AG08395 (cell line): ENCODE measurements at regions not wholly inside any gene's neighbourhood (a gene's known extent, or its start where the extent isn't known, plus 50 kb on each side); places are given as distances from the start of the nearest gene placed in this dataset.
"Not testable (repeated sequence)": the region's sequence is repeated elsewhere in the genome, so short reads cannot be mapped to it uniquely, and the experiment has no call there.

ENCODE experiments used
- DNase-seq: peaks from one replicate; pipeline ENCODE4 v3.0.0; 2012; ENCODE audit warnings: mixed read lengths, low spot score

DNA sequence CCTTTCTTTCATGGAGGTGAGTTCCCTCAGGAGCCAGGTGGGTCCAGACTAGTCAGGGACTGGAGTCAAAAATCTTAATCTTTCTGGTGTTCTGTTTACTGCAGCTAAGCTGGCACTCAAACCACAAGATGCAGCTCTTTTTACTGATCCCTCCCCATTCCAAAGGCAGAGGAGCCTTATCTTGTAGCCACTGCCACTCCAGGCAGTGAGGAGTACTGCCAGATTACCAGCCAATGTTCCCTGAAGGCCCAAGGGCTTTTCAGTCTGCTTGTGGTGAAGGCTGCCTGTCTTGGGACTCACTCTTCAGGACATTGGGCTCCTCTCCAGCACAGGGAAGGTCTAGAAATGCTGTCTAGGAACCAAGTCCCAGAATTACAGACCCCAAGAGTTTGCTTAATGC, 490.4 kb upstream of the ADGRB3 start:
- DNase-seq = no peak

DNA sequence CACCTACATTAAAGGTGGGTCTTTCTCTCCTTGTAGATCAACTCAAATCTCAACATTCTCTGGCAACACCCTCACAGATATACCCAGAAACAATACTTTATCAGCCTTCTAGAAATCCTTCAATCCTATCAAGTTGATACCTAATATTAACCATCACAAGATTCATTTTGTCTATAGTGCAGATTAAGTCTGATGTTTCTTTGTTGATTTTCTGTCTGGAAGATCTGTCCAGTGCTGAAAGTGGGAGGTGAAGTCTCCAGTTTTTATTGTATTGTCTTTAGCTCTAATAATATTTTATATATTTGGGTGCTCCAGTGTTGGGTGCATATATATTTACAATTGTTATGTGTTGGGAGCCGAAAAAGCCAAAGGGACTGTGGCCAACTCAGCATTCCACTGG, 493.9 kb upstream of the ADGRB3 start:
- no peak for DNase-seq

DNA sequence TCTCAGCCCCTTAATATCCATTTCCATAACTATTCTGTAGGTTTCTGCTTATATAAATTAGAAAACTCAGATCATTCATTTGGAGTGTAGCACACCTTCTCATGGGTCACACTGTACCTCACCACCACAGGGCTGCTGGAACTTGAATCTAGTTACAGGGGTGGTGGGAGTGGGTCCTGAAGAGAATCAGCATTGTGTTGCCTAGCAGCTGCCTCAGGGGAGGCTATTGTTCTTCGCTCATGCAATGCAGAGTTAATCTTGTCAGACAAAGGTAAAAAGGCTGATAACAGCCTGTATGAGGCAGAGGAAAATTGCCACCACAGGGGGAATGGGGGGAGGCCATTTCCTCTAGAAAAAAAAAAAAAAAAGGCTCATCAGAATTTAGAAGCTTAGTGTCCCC, 496.0 kb upstream of the ADGRB3 start:
- no peak for DNase-seq

DNA sequence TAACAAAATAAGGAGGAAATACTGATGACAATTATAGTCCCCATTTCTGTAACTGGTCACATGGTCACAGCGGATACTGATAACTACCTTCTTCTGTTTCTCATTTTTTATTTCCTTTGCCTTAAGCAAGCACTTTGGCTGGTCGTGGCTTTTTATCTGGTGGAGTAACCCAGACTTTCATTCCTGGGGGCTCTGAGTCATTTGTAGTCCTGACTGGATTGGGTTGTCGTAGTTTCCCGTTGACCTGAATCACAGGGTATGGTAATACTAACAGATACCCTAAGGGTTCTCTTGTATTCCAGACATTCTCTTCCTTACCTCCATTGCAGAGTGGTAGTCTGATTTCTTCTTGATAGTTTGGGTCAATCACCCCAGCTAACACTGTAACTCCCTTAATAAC, 500.3 kb upstream of the ADGRB3 start:
- DNase-seq = no peak

DNA sequence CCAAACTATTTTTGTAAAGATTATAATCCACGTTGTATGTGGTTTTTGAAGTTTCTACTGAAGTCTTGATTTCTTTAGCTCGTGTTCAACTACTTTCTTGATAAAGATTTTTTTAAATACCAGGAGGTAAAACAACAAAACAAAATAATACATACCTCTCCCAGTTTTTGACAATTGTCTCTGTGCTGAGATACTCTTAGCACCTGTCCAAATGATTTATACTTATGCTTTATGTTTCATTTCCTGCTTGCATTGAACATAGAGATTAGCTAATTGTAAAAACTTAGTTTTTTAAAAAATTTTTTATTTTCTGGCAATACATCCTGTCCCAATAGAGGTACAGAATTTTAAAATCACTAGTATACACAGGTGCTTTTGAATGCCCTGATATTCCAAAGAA, 506.9 kb upstream of the ADGRB3 start:
- DNase-seq = no peak

DNA sequence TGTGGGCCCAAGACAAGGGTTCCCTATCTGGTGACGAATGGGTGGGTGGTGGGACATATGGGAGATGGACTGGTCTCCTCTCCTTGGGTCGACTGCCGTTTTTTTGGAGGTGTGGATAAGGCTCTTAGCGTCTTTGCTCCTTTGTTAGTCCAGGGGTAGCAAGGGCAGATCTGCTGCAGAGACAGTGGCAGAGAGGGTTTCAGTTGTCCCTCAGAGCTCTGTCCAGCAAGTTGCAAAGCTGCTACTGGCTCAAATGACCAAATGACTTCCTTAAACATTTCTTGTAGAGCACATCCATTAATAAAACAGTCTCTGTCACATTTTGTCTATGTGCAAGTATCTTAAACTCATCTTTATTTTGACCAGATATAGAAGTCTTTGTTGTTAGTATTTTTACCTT, 508.0 kb upstream of the ADGRB3 start:
- no peak for DNase-seq

DNA sequence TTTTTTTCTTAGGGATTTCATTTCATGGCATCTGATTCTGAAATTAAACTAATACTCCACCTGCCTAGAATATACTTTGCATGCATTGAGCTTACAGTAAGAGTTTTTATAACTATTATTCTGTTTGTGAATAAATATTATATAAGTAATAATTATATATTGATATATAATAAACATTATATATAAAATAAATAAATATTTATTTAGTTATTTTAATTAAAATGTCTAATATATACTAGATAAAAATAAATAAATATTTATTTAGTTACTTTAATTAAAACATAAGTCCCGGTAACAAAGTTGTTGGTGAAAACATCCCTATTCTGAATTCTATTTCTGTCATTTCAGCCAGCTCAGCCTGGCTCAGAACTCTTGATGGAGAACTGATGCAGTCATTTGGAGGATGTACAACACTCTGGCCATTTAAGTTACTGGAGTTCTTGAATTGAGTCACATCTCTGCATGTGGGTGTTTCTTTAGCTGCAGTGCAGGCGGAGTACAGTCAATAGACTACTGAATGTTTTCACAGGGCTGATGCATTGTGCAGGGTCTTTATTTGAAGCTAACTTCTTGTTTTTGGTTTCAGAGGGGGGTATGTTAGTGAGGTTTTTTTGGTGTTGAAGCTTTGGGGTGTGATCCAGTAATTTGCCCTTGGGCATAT, 508.9 kb upstream of the ADGRB3 start:
- DNase-seq = no peak

DNA sequence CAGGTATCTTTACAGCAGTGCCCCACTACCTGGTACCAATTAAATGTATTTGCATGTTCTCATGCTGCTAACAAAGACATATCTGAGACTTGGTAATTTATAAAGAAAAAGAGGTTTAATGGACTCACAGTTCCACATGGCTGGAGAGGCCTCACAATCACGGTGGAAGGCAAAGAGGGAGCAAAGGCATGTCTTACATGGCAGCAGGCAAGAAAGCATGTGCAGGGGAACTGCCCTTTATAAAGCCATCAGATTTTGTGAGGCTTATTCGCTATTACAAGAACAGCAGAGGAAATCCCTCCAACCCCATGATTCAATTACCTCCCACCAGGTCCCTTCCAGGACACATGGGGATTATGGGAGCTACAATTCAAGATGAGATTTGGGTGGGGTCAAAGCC, 512.1 kb upstream of the ADGRB3 start:
- not testable (repeated sequence) for DNase-seq

DNA sequence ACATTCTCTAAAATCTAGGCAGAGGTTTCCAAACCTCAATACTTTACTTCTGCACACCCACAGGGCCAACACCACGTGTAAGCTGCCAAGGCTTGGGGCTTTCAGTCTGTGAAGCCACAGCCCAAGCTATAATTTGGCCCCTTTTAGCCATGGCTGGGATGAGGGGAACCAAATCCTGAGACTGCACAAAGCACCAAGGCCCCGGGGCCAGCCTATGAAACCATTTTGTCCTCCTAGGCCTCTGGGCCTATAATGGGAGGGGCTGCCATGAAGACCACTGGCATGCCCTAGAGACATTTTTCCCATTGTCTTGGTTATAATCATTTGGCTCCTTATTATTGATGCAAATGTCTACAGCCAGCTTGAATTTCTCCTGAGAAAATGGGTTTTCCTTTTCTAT, 513.0 kb upstream of the ADGRB3 start:
- DNase-seq = no peak

DNA sequence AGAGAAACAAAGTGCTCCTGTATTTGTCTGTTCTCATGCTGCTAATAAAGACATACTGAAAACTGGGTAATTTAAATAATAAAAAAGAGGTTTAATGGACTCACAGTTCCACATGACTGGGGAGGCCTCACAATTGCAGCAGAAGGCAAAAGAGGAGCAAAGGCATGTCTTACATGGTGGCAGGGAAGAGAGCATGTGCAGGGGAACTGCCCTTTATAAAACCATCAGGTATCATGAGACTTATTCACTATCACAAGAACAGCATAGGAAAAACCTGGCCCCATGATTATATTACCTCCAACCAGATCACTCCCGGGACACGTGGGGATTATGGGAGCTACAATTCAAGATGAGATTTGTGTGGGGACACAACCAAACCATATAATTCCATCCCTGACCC, 514.1 kb upstream of the ADGRB3 start:
- not testable (repeated sequence) for DNase-seq

DNA sequence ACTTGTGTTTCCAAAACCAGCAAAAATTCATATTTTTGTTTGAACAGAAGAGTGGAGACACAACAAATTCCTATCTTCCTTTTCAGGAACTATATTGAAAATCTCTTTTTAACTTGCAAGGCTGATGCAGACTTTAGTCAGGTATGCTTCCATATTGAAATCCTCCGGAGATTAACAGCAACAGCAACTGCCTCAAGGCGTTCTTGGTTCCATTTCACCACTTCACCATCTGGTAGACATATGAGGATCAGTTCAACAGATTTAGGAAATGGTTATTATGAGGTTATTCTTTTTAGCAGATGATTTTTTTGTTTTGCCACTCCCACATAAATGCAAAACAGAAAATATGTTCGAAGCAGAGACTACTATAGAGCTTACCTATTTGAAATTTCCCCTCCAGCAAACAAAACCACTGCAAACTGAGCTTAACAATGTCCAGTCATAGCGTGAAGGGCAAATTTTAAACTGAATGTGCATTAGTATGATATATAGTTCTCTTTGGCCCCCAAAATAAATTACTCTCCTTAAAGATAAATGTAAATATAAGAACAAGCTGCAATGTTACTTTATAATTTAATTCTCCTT, 520.5 kb upstream of the ADGRB3 start:
- no peak for DNase-seq

DNA sequence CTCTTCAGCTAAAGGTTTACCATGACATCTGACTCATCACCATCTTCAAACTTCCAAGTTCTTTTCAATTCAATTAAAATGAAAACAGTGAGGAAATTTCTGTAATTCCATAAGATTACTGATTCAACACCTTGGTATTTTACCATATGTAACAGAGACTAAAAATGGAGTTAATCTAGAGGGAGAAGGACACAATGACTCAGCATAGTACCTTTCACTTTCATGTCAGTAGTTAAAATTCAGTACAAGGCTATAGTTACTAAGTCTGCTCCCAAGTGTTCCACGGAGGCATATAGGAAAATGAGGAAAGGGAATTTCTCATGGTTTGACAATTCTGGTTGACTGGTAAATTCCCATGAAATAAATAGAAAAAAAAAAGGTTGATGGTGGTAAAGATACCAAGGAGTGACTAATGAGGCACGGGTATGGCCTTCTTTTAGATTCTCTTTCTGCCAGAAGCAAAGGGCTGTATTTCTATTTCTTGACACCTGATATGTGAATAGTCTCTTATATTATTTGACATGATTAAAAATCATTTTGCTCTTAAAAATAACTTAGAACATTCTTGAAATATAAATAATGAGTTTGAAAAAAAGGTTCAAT, 526.7 kb upstream of the ADGRB3 start:
- no peak for DNase-seq

DNA sequence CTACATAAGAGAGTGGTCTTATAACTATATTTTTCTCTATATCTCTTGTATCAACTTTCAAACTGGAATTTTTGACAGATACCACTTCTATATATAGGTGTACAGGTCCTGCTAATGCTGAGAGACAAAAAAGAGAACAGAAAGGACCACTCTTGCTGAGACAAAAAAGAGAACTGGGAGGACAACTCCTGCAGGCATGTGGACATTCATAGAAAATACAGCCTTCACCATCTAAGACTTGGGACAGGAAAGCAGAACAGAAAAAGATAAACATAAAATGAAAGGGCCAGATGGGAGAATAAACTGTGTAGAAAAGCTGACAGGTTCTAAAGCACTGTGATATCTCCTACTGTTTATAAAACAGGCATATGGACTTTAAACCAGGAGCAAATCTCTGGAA, 541.0 kb upstream of the ADGRB3 start:
- DNase-seq = no peak

DNA sequence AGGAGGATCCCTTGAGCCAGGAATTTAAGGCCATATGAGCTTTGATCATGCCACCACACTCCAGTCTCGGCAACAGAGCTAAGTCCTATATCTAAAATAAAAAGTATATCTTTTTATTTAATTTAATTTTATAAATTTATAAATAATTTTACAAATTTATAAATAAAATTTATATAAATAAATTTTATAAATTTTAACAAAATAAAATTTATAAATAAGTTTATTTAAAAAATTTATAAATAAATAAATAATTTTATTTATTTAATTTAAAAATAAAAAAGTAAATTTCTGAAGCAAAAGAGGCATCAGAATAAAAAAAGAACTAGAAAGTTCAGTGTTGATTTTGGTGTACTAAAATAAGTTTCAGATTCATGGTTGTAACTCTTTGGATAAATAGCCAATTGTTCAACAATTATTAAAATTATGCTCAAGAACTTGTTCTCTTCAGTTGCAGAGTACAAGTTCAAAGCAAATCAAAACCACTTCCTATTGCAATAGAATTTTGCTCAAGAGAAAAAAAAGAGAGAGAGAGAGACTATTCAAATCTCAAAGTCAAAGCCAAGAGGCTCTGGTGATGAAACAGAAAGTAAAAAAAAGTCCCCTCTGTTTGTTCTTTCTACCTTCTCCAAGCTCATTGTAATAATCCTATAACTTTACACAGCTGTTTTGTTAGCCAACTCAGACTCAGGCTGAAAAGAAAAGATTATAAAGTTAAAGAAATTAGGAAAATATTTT, 547.5 kb upstream of the ADGRB3 start:
- no peak for DNase-seq

DNA sequence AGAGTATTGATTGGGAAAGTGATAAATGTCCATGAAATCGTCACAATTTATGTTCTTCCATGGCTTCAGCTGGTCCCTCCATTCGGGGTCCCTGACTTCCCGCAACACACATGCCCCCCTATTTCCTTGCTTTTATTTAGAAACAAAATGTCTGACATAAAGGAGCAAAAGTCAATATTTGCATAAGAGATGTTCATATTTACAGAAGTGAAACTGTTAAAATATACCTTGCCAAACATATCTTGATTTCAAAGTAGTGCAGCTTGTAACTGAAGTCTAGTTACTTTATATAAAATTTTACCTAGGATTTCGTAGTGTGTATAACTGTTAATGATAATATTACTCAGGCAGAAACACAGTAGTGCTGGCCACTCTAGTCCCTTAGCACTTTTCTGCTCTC, 548.9 kb upstream of the ADGRB3 start:
- DNase-seq = no peak

DNA sequence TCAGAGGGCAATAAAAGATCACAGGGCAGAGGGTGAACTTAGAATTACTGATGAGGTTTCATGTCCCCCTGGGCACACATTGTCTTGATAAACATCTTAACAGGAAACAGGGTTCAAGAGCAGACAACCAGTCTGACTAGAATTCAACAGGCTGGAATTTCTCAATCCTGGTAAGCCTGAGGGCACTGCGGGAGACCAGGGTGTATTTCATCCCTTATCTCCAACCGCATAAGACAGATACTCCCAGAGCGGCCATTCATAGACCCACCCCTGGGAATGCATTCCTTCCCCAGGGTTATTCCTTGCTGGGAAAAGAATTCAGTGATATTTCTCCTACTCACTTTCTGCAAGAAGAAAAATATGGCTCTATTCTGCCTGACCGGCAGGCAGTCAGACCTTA, 549.5 kb upstream of the ADGRB3 start:
- DNase-seq = not testable (repeated sequence)

DNA sequence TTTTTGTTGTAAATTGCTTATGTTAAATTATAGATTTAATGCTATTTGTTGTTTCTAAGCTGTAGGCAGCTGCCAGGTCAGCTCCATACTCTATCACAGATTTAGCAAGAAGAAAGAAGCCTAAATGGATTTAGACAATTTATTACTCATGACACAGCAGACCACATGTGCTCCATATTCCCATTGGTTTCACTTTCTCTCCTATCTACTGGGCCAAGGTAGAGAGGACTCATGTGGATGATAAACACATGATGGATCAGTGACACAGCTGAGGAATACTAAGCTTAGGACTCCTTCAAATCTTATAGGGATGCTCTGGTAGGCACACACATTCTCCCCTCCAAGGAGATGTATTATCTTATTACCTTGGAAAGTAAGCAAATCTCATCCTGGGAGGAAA, 553.0 kb upstream of the ADGRB3 start:
- DNase-seq = no peak

DNA sequence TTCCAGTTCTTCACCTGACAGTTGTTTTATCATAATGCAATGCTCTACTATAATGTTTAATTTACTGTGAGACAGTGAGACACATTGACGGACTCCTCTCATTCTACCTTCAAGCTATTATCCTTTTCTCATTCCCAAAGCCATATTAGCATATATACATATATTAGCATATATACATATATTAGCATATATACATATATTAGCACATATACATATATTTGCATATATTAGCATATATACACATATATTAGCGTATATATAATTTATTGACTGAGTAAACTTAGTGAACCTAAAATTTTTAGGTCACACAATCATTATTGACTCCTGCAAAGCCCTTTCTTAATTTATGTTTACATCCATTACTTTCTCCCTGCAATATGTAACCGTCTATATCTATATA, 555.0 kb upstream of the ADGRB3 start:
- no peak for DNase-seq

DNA sequence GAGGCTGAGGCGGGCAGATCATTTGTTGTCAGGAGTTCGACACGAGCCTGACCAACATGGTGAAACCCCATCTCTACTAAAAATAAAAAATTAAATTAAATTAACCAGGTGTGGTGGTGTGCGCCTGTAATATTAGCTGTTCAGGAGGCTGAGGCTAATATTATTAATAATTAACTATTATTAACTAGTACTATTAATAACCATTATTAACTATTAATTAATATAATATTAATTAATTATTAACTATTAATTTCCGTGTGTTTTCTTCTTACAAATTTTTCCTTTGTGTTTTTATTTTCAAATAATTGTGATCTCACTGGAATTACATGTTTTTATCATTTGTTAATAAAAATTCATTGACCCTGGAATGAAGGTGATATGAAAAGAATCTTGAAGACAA, 557.4 kb upstream of the ADGRB3 start:
- no peak for DNase-seq

DNA sequence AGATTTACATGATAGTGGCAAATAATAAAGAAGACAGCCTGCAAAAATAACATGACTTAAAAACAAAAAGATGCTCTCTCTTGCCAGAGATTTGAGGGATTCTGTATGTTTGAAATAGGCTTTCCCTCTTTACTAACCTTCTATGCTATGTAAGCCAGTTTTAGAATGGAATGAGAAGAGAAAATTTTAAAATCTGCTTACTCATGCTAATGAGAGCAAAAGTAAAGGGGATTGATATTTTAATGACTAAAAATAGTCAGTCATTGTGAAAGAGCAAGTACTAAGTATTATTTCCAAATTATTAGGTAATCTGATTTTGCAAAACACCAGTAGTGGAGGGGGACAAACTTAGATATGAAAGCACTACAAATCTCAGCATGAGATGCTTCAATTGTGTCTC, 563.3 kb upstream of the ADGRB3 start:
- DNase-seq = no peak

DNA sequence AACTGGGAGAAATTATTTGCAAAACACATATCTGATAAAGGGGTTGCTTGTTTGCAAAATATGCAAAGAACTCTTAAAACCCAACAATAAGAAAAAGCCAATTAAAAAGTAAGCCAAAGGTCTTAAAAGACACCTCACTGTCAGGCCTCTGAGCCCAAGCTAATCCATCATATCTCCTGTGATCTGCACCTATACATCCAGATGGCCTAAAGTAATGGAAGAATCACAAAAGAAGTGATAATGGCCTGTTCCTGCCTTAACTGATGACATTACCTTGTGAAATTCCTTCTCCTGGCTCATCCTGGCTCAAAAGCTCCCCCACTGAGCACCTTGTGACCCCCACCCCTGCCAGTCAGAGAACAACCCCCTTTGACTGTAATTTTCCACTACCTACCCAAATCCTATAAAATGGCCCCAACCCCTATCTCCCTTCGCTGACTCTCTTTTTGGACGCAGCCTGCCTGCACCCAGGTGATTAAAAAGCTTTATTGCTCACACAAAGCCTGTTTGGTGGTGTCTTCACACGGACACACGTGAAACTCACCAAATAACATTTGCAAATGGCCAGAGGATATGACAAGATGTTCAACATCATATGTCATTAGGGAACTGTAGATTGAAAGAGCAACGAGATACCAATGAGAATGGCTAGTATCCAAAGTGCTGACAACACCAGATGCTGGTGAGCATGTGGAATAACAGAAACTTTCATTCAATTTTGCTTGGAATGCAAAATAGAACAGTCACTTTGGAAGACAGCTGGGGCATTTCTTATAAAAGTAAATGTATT, 565.0 kb upstream of the ADGRB3 start:
- no peak for DNase-seq

DNA sequence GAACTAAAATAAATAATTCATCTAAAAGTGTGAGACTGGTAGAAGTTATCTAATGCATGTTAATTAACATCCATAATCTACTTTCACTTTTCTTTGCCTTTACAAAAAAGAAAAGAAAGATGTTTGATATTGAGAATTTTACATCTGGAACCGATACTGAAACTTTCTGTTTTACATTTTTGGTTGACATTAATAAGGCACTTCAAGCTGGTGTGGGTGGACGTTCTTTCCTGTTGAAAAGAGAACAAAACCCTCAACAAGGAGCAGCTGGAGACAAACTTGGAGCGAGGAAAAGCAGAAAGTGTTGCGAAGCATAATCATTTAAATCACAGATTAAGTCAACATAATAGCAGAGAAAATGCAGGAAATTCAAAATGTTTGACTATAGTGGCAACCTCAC, 575.2 kb upstream of the ADGRB3 start:
- DNase-seq = no peak

DNA sequence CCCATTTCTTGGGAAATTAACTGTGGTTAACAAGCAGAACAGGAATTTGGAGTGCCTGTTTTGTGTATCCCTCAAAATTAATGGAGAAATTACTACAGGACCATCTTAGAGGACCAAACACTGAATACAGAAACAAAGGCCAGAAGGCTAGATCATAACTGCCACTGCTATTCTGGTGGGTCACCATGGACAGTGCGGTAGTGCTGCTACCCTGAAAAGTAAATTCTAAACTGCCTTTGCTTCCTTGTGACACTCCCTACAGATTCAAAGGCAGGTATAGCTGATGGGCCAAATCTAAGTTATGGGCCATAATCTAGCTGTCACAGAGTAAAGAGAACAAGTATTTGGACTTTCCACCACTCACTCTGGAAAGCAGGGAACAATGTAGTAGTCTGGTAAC, 575.8 kb upstream of the ADGRB3 start:
- DNase-seq = no peak
